Pancreas (tissue), 10 donors: ENCODE measurements at regions not wholly inside any gene's neighbourhood (a gene's known extent, or its start where the extent isn't known, plus 50 kb on each side); places are given as distances from the start of the nearest gene placed in this dataset.

Experiments
- ATAC-seq, 4 donors: fragments of 200-7000 bp; cut with Tn5 transposase; one replicate each; pipeline versions ENCODE4 v1.8.0 to v1.9.1; 2020; ENCODE audit warnings: mild to moderate bottlenecking in 4 of 4, moderate library complexity in 4 of 4
- DNase-seq, 6 donors: peaks; one replicate each; pipeline ENCODE4 v3.0.0-alpha.2; 2020
- FAIRE-seq: peaks from 2 replicates; lab custom pipeline; 2012; peaks lifted over from hg19 to GRCh38; lab: Jason Lieb, UNC
- H3K27ac ChIP-seq, 4 donors: fragments of 200-600 bp; sonication (generic); 1 replicate in 3 of 4; 2 replicates in 1 of 4; pipeline versions ENCODE4 v1.5.0 to v1.8.0; 2020
- H3K27me3 ChIP-seq, 4 donors: fragments of 200-600 bp; one replicate each; pipeline ENCODE4 v1.8.0; 2021
- H3K36me3 ChIP-seq, 3 donors: fragments of 200-600 bp; sonication (generic) in 1 of 3; one replicate each; pipeline versions ENCODE4 v1.5.0 to v1.8.0; 2020 to 2021
- H3K4me1 ChIP-seq, 3 donors: fragments of 200-600 bp; one replicate each; pipeline ENCODE4 v1.8.0; 2021
- H3K4me3 ChIP-seq, 4 donors: fragments of 200-600 bp; sonication (generic) in 2 of 4; one replicate each; pipeline versions ENCODE4 v1.5.0 to v1.8.0; 2020 to 2021
- H3K9me3 ChIP-seq, 4 donors: fragments of 200-600 bp; one replicate each; pipeline ENCODE4 v1.8.0; 2021
- WGBS, 2 donors: extraction: QIAGEN DNeasy Blood & Tissue Kit; methylation state at CpG; one replicate each; pipeline ENCODE4 v1.1.7; 2013; 5-methylcytosine and 5-hydroxymethylcytosine counted together
- intact Hi-C, 3 donors: fragments of 100-400 bp; cut with DNase I; formaldehyde crosslinking; loops; one replicate each; pipeline versions ENCODE4 v1.11.1 to v1.14.2; 2022
- TF ChIP-seq, protein P1 (sequence below), 4 donors: fragments of 200-600 bp; sonication (generic) in 3 of 4; IDR thresholded peaks; one replicate each; pipeline versions ENCODE4 v1.5.0 to v1.8.0; 2021; ENCODE audit warnings: antibody characterized with exemption in 4 of 4
- donor health status: healthy with polysubstance abuse.
- donor health status: DM: no; HTN: no; CAD: no; lungs with moderate emphysema.
- donor health status: DM: no; HTN: no; CAD: no.
- donor health status: control.
- donor health status: control.
- donor health status: Bipolar disorder and iron deficiency.
- donor health status: DM: yes; HTN: yes; CAD: no.
- donor health status: DM: no; HTN: no; CAD: no.
- donor health status: DM: no; HTN: no; CAD: no.
- donor health status: DM: yes; HTN: yes; CAD: no.

DNA sequence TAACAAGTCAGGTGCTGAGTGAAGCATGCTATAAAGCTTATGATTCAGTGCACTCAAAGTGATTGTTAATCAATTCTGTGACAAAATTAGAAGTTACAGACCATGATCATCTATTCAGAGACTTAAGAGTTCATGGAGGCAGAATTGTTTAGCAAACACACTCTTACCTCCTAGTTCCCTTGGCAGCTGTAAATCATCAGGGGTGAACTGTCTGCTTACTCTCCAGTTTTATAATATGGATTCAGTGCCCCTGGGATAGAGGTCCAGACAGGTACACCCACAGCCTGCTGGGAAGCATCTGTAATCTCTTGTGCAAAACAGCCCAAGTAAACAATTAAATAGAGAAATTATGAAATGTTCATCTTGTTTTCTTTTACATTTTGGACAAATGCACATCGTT is 835.0 kb upstream of the COBL start:
- Histone ChIP-seq H3K36me3 (no peaks in the 10 kb centered on the region), H3K4me1 (peaks cover 0 to 10% (median 5%) of the 10 kb centered on the region in 3 donors), H3K4me3 (no peak overlapping the region), H3K27me3 (no peaks in the 10 kb centered on the region), H3K9me3 (no peaks in the 10 kb centered on the region), H3K27ac (no peak overlapping the region)
- FAIRE-seq (no peak), DNase-seq (no peak), ATAC-seq (no peak)
- intact Hi-C loops, result no loop called here
- TF ChIP-seq, protein P1, sequence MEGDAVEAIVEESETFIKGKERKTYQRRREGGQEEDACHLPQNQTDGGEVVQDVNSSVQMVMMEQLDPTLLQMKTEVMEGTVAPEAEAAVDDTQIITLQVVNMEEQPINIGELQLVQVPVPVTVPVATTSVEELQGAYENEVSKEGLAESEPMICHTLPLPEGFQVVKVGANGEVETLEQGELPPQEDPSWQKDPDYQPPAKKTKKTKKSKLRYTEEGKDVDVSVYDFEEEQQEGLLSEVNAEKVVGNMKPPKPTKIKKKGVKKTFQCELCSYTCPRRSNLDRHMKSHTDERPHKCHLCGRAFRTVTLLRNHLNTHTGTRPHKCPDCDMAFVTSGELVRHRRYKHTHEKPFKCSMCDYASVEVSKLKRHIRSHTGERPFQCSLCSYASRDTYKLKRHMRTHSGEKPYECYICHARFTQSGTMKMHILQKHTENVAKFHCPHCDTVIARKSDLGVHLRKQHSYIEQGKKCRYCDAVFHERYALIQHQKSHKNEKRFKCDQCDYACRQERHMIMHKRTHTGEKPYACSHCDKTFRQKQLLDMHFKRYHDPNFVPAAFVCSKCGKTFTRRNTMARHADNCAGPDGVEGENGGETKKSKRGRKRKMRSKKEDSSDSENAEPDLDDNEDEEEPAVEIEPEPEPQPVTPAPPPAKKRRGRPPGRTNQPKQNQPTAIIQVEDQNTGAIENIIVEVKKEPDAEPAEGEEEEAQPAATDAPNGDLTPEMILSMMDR (IDR thresholded peaks at IDR 0.05), result no peak
- 26 to 53% methylated on average over 1 of the region's 1 CpG for WGBS, 2 donors

DNA sequence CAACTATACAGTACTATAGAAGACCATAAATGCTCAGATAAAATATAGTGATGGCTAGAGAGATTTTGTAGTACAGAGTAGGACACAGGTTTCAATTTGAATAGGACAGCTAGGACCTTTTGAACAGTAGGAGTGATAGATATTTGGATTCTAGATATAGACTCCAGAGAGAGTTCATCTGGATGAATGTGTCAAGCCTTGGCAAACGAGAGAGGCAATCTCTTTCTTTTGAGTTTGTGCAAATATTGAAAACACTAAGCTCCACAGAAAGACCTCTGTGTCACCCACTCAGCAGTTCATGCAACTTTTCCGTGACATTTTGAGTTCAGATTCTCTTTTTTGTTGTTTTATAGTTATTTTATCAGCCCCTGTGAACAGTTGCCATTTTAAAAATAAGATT is 834.3 kb upstream of the COBL start:
- Histone ChIP-seq H3K4me3 (no peak overlapping the region), H3K36me3 (no peaks in the 10 kb centered on the region), H3K4me1 (peaks cover 0 to 13% (median 5%) of the 10 kb centered on the region in 3 donors), H3K27me3 (no peaks in the 10 kb centered on the region), H3K27ac (no peak overlapping the region), H3K9me3 (no peaks in the 10 kb centered on the region)
- no peak for ATAC-seq
- no peak for DNase-seq
- TF ChIP-seq, protein P1 (IDR thresholded peaks at IDR 0.05), result no peak
- WGBS, 2 donors, result 47 to 59% methylated on average over 2 of the region's 2 CpGs
- intact Hi-C loops, result no loop called here
- no peak for FAIRE-seq

DNA sequence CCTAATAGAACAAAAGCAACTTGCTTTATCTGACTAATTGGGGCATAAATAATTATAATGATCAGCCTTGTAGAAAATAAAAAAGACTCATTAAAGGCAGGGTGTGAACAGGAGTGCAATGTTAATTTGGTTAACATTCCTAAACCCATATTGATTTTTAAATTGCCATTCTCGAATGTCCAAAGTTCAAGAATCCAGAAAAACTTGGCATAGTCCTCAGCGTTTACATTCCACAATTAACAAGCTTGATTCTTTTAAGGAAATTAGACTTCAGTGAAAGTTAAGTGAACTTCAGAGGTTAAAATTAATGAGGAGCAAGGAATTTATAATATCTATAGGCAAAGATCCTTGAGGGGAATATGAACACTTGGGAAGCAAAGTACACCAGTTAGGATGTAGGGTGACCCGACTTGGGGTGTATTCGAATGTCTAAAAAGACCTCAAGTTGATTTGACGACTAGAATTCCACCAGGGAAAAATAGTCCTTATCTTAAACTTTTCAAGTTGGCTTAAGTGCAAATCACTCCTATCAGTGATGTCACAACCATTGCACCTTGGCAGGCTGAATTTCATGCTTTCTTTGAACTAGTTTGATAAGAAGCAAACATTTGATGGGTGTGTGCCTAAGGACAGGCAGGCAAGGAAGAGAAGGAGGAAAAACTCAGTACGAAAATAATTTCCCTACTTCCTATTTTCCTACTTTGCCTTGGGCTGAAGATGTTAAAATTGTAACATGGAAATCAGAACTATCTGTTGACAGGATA is 830.4 kb upstream of the COBL start:
- intact Hi-C loops, result no loop called here
- TF ChIP-seq, protein P1 (IDR thresholded peaks at IDR 0.05), result no peak
- Histone ChIP-seq H3K36me3 (no peaks in the 10 kb centered on the region), H3K4me3 (no peak overlapping the region), H3K4me1 (peaks cover 0 to 13% (median 5%) of the 10 kb centered on the region in 3 donors), H3K9me3 (no peaks in the 10 kb centered on the region), H3K27ac (no peak overlapping the region), H3K27me3 (no peaks in the 10 kb centered on the region)
- ATAC-seq (peak; percentile 60 to 88 (median 78)), DNase-seq (peak in 1 of 6 donors; percentile 15), FAIRE-seq (no peak)
- WGBS, 2 donors, result 13 to 14% methylated on average over 6 of the region's 6 CpGs

DNA sequence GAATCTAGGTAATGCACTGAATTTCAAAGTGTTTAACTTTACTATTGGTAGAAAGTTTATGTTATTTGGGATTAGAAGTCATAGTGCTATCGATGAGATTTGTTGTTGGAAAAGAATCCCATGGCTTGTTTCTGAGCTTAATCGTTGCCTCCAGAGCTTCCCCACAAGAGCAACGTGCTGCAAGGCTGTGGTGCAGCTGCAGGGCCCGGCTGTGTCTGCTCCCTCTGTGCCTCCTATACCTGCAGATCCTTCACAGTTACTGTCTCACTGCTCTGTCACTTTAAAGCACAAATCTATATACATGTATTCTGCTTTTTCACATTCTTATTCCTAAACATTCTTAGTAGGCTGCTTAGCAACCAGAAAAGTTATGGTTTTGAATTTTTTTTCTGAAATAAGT is 826.6 kb upstream of the COBL start:
- H3K9me3 ChIP-seq, result no peaks in the 10 kb centered on the region
- intact Hi-C loops, result no loop called here
- no peak overlapping the region for H3K27ac ChIP-seq
- H3K27me3 ChIP-seq, result no peaks in the 10 kb centered on the region
- H3K4me3 ChIP-seq, result no peak overlapping the region
- no peak for FAIRE-seq
- TF ChIP-seq, protein P1 (IDR thresholded peaks at IDR 0.05), result no peak
- no peak for ATAC-seq
- peaks cover 0 to 13% (median 5%) of the 10 kb centered on the region in 3 donors for H3K4me1 ChIP-seq
- no peaks in the 10 kb centered on the region for H3K36me3 ChIP-seq
- WGBS, 2 donors, result 48 to 60% methylated on average over 4 of the region's 4 CpGs
- no peak for DNase-seq

DNA sequence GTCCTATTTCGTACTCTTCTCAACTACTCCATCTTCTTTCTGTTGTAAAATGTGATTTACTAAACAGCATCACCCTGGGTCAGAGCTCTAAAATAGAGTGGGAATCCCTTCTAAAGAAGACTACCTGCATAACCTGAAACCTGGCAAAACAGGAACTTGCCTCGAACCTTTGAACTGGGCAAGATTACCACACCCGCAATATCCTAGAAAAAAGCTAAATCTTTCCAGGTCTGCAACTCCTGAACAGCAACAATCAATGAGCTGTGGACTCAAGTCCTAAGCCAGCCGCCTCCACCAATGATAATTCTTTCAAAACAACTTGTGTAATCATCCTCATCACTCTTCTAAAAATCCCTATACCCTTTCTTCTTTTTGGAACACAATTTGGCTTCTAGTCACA is 824.2 kb upstream of the COBL start:
- H3K27me3 ChIP-seq, result no peaks in the 10 kb centered on the region
- TF ChIP-seq, protein P1 (IDR thresholded peaks at IDR 0.05), result no peak
- H3K27ac ChIP-seq, result no peak overlapping the region
- ATAC-seq (no peak), FAIRE-seq (no peak), DNase-seq (no peak)
- H3K36me3 ChIP-seq, result no peaks in the 10 kb centered on the region
- H3K4me1 ChIP-seq, result no peaks in the 10 kb centered on the region
- no peak overlapping the region for H3K4me3 ChIP-seq
- intact Hi-C loops, result no loop called here
- WGBS, 2 donors, result 61 to 77% methylated on average over 4 of the region's 4 CpGs
- no peaks in the 10 kb centered on the region for H3K9me3 ChIP-seq
